A204.1 (cell line): ENCODE measurements at regions not wholly inside any gene's neighbourhood (a gene's known extent, or its start where the extent isn't known, plus 50 kb on each side); places are given as distances from the start of the nearest gene placed in this dataset.

Source experiments
- FAIRE-seq: peaks from 2 replicates; lab custom pipeline; 2012; peaks lifted over from hg19 to GRCh38; lab: Jason Lieb, UNC

DNA sequence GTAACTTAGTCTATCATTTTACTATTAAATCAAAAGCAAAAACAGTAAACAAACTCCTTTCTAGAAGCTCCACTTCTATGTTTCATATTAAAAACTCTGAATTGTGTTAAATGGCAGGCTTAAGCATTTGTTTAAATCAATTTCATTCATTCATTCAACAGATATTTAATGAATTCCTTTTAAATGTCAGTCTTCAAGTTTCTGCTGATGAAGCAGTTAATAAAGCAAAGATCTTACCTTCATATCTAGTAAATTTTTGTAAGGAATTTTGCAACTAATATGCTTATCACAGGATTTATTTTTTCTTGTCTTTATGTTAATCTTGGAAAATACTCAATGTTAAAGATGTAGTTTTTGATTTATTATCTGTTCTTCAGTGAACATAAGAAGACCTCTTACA, 54.1 kb upstream of the RGS18 start:
- no peak for FAIRE-seq

DNA sequence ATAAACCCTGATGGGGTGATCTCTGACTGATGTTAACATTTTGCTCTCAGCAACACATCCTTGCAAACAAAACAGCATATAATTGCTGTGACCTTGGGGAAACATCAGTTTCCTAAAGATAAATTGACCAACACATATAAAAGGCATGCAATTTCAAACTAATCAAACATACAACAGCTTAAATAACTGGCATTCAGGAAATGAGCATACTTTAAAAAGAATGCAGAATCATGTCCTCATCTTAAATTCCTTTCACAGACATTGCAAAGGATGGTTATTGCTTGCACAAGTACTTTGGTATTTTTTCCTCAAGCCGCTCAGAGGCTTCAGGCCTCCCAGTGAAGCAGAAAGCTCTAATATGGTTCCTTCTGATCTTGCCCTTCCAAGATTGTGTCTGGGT, 53.4 kb upstream of the RGS18 start:
- no peak for FAIRE-seq

DNA sequence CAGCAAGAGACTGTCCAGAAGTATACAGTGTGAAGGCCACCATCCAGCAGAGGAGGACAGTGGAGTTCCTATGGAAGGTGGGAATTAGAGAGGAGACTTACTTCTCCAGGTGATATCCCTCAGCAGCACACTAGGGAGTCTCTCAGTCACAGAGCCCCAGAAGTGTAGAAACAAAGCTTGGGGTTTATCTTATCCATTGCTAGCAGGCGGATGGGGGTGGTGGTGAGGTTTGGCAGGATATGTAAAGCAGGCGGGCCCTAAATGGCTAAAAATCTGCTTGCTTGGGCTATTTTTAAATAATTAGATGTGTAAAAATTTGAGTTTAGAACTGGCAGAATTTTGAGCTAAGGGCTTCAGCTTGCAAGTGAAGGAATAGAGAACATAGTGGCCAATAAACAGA, 50.1 kb upstream of the RGS18 start:
- no peak for FAIRE-seq
